ENCODE measurements at regions not wholly inside any gene's neighbourhood (a gene's known extent, or its start where the extent isn't known, plus 50 kb on each side); places are given as distances from the start of the nearest gene placed in this dataset.

GRCh38 chr21:41037212-41037611 lies 130.7 kb upstream of the BACE2 start:
- no peak for DNase-seq (ENCODE audit: low read depth in 4 of 4, low spot score in 3 of 4)

DNA sequence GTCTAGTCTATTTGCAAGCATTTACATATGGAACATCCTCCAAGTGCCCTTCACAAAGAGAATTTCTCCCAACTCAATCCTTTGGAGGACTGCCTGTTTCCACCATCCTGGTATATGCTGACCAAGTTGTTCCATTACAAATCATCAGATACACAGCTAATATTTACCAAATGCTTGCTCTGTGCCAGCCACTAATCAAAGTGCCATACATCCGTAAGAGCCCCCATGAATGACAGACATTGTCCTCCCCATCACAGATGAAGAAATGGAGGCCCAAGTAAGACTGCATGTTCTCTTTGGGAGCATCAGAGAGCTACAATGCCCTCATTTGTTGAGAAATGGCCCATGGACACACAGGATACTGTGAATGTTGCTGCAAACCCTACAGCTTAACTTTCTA lies 130.0 kb upstream of the BACE2 start:
- DNase-seq (ENCODE audit: low read depth in 4 of 4, low spot score in 3 of 4): no peak

- DNase-seq (ENCODE audit: low read depth in 4 of 4, low spot score in 3 of 4): no peak
Observed at GRCh38 chr21:41043014-41043413, 124.9 kb upstream of the BACE2 start.

DNA sequence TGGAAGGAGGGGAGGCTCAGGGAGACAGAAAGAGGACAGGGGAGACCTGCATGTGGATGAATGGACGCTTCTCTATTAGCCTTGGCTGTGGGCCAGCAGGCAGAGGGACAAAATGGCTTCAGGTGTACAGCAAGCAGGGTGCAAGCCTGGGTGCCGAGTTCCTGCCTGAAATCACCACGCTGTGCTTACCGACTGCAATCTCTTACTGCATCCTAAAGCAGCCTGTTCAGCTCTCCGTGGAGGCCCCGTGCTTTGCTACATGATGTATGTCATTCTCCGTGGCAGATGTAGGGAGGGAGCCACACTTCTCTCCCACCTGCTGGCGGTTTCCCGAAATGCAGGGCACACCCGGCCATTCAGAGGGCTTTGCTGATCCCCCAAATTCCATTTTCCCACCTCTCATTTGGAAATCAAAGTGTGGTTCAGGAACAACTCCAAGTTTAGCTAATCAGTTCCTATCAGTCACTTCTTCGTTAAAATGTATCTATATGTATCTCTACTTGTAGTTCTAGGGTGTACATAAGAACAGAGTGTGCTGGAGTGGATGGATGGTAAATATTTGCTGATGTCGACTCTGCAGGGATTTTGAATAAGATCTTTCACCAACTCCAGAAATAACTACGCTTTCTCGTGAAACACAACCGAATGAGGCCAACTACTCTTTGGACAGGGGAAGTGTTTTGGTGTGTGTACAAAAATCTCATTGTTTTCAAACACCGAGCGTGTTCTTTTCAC lies 122.3 kb upstream of the BACE2 start:
- no peak for DNase-seq (ENCODE audit: low read depth in 4 of 4, low spot score in 3 of 4)

- DNase-seq (ENCODE audit: low read depth in 4 of 4, low spot score in 3 of 4): no peak
Observed at GRCh38 chr21:41048145-41048544, 119.8 kb upstream of the BACE2 start.

GRCh38 chr21:41048623-41049022 lies 119.3 kb upstream of the BACE2 start:
- DNase-seq (ENCODE audit: low read depth in 4 of 4, low spot score in 3 of 4): no peak

DNA sequence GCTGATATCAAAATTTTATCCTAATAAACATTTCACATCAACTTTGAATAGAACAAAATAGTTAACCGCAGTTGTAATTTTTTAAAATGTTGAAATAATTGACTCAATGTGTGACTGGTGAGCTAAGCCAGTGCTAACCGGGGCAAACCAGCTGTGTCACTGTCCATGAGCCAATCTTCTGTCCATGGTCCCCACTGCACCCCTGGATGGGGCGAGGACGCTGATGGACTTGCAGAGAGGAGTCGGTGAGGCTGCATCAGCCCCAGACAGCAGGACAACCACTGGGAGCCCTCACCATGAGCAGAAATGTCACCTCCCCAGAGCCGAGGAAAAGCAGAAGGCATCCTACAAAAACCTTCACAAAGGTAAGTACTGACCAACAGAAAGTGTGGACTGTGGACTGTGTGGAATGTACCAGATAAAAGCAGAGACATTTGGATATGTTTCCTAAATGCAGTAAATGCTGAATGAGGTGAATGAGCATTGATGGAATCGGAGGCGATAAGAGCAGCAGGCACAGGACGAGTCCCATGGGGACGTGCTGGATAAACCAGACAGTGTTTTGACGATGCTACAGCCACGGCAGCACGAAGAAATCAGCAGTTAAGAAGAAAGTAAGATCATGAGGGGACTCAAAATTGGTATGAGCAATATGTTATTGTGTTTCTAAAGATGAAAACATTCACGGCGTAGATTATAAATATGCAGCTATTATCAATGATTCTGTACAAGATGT lies 115.0 kb upstream of the BACE2 start:
- DNase-seq (ENCODE audit: low read depth in 4 of 4, low spot score in 3 of 4): no peak

DNA sequence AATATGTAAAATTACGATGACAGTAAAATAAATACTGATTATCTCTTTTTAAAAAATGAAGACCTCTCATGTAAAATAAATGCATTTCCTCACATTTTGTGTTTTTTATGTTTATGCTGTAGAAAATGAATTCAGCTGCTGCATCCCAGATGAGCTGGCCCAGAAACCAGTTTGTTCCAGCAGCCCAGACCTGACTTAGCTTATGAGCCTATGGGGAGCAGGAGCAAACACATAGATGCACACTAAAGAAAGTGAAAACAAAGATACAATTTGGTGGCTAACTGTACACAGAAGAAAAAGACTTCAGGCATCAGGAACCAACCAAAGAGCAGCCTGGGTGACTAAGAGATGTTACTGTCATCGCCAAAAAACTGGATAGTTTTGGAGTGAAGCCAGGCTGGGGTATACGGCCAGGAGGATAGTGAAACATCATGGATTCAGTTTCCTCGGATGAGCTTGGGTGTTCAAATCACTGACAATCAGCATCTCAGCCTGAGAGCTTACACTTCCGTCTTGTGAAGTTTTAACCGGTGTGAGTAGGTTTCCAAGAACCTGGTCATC lies 113.9 kb upstream of the BACE2 start:
- DNase-seq (ENCODE audit: low read depth in 4 of 4, low spot score in 3 of 4): no peak

DNA sequence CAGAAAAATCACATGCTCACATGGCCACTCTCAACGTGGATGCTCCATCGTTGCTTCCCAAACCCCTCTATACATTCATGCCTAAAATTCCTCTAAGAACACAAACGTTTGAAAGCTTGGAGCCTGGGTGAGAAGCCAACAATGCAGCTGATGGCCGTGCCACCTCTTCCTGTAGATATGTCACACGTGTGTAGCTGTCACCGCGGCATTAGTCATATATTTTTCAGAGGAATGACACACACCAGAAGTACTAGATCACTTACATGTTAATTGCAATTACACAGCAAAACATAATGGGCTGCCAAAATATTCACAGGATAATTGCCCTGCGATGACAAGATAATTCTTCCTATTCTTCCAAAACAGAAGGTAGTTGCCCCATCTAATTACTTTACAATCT lies 112.7 kb upstream of the BACE2 start:
- no peak for DNase-seq (ENCODE audit: low read depth in 4 of 4, low spot score in 3 of 4)

DNA sequence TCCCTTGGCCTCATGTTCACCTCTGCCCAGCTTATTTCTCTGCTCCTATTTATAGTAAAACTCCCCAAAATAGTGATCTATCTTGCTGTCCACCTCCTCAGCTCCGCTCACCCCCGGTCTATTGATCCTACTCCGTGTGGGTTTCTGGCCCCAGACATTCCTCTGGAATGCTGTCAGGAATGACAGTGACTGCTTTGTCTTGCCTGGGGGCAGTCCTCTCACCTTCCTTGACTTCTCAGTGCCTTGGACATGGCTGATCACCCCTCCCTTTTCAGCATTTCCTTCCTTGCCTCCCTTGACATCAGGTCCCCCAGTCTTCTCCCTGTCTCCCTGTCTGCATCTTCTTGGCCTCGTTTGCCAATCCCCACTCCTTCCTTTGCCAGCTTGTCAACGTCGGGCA lies 108.1 kb upstream of the BACE2 start:
- no peak for DNase-seq (ENCODE audit: low read depth in 4 of 4, low spot score in 3 of 4)

- no peak for DNase-seq (ENCODE audit: low read depth in 4 of 4, low spot score in 3 of 4)
Observed at GRCh38 chr21:41061701-41062100, 106.3 kb upstream of the BACE2 start.

DNA sequence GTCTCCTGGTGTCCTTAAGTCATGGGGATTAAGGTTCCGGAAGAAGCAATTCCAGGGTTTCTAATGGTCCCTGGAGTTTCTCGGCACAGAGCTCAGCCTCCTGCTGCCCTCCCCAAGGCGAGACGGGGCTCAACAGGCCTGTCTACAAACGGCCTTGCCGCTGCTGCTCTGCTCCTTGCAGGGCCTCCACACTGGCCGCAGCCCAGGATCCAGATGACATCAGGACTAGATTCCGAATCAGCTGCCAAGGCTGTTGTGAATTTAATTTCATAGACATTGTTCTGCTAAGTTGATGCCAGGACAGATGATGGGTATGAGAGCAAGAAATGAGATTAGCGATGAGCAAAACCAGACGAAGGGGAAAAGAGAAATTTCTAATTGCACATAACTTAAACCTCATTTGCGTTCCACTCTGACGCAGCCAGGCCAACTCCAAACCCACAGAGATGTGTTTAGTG lies 103.6 kb upstream of the BACE2 start:
- no peak for DNase-seq (ENCODE audit: low read depth in 4 of 4, low spot score in 3 of 4)

GRCh38 chr21:41064951-41065350 lies 103.0 kb upstream of the BACE2 start:
- DNase-seq (ENCODE audit: low read depth in 4 of 4, low spot score in 3 of 4): no peak

- DNase-seq (ENCODE audit: low read depth in 4 of 4, low spot score in 3 of 4): no peak
Observed at GRCh38 chr21:41065539-41065938, 102.4 kb upstream of the BACE2 start.

DNA sequence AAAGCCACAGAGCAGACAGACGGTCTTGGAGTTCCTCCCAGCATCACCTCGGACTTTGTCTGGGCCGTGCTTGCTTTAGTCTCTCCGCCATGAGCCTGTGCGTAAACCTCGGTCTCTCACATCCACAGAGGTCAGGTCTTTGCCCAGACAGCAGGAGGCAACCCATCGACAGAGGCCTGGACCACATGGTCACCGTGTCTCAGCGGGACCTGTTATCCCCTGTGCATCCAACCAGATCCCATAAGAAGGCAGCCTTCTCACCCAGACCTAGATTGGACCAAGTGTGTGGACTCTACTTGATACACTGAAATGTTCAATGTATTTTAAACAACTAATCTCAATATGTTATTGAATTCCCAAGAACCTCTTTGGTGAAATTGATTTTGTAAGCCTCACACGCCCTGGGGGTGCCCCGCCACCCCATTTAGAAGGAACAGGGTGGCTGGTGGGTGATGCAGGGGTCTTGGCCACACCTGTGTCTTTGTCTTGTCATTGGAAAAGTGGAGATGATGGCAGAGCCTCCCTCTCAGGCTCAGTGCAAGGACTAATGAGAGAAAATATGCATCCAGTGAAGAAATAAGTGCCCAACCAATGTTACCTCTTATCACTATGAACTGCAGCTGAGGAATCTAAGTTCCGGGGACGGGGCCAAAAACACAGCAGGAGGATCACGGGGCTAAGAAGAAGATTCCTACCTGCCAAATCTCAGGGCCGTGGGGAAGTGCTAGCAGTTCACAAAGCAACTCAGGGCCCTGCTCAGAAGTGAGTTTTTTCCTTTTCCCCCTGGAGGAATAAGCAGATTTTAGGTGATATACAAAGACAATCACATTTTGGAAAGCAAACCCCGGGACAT lies 101.6 kb upstream of the BACE2 start:
- no peak for DNase-seq (ENCODE audit: low read depth in 4 of 4, low spot score in 3 of 4)

DNA sequence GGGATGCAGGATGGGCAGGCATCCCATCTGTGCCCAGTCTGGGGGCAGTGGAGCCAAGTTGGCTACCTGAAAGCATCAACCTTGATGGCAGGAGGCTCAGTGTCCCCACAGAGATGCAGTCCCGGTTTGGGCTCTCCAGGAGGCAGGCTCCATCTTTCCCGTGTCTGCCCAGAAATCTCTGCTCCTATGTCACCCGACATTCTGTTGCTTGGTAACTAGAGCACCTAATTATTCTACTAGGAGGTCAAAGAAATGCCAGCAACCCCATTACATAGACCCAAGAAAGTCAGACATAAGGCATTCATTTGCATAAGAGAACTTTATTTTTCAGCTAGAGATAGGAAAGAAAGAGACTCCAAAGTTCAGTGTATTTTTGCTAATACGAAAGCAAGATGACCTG lies 100.3 kb upstream of the BACE2 start:
- no peak for DNase-seq (ENCODE audit: low read depth in 4 of 4, low spot score in 3 of 4)

- no peak for DNase-seq (ENCODE audit: low read depth in 4 of 4, low spot score in 3 of 4)
Observed at GRCh38 chr21:41068496-41068895, 99.5 kb upstream of the BACE2 start.

GRCh38 chr21:41068967-41069642 lies 98.9 kb upstream of the BACE2 start:
- DNase-seq (ENCODE audit: low read depth in 4 of 4, low spot score in 3 of 4): peak; percentile 40 to 65 (median 50)

DNA sequence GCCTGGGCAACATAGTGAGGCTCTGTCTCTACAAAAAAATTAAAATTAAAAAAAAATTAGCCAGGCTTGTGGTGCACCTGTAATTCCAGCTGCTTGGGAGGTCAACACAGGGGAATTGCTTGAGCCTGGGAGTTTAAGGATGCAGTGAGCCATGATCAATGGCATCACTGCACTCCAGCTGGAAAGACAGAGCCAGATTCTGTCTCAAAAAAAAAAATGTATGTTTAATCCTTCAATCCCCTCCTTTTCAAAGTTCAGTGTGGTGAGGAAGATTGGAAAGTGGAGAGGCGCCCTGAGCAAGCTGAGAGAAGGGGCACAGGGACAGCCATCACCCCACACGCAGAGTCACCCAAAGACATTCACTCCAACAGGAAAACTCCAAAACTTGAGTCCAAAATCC lies 97.7 kb upstream of the BACE2 start:
- no peak for DNase-seq (ENCODE audit: low read depth in 4 of 4, low spot score in 3 of 4)

Measured in right renal pelvis (tissue), 4 donors.